Caco-2 (cell line): ENCODE measurements at regions not wholly inside any gene's neighbourhood (a gene's known extent, or its start where the extent isn't known, plus 50 kb on each side); places are given as distances from the start of the nearest gene placed in this dataset.
"Not testable (repeated sequence)": the region's sequence is repeated elsewhere in the genome, so short reads cannot be mapped to it uniquely, and the experiment has no call there.

Source experiments
- BruUV-seq: library from RNA; stranded (reverse); fragments of 400-500 nt; replicated peaks from 2 replicates; lab custom pipeline; 2021; lab: Mats Ljungman, UMichigan
- CTCF ChIA-PET: fragments of 300-600 bp; sonication (Branson Sonifier 250); formaldehyde crosslinking; loops from one replicate; lab custom pipeline; 2022; ENCODE audit warnings: antibody characterized with exemption; lab: Charles Lee
- POLR2A ChIA-PET: fragments of 300-600 bp; sonication (Branson Sonifier 250); formaldehyde crosslinking; loops from one replicate; lab custom pipeline; 2022; ENCODE audit warnings: antibody characterized with exemption; lab: Charles Lee
- DNase-seq, 2 experiments: peaks; one replicate each; pipeline versions ENCODE4 v3.0.0 to v3.0.0-alpha.2; 2020 to 2022
- H3K27me3 ChIP-seq: replicated peaks from 2 replicates; pipeline ENCODE4 v1.6.0; 2011; ENCODE audit warnings: low read length; ENCODE audit not compliant: control insufficient read depth, insufficient read depth
- H3K36me3 ChIP-seq: 2 replicates; pipeline ENCODE4 v1.5.1; 2011; ENCODE audit warnings: low read length; ENCODE audit not compliant: control insufficient read depth, insufficient read depth
- H3K4me1 ChIP-seq: fragments of 250-450 bp; sonication (Bioruptor Pico); 2 replicates; pipeline ENCODE4 v1.5.1; 2020; ENCODE audit warnings: mild to moderate bottlenecking
- H3K4me3 ChIP-seq: 2 replicates; pipeline ENCODE4 v1.5.1; 2011; ENCODE audit warnings: low read depth, mild to moderate bottlenecking, control low read depth, low read length
- H3K9me3 ChIP-seq: fragments of 250-450 bp; sonication (Bioruptor Pico); 2 replicates; pipeline ENCODE4 v1.5.1; 2020; ENCODE audit warnings: mild to moderate bottlenecking, moderate library complexity
- H3K27ac Mint-ChIP-seq: one replicate; pipeline ENCODE4 v1.8.0; 2022; ENCODE audit warnings: mixed read lengths; ENCODE audit not compliant: unreplicated experiment
- H3K27me3 Mint-ChIP-seq: one replicate; pipeline ENCODE4 v1.8.0; 2022; ENCODE audit warnings: mixed read lengths; ENCODE audit not compliant: insufficient read depth, unreplicated experiment
- H3K36me3 Mint-ChIP-seq: one replicate; pipeline ENCODE4 v1.8.0; 2022; ENCODE audit warnings: mild to moderate bottlenecking, mixed read lengths; ENCODE audit not compliant: insufficient read depth, unreplicated experiment
- H3K4me1 Mint-ChIP-seq: one replicate; pipeline ENCODE4 v1.8.0; 2022; ENCODE audit warnings: low read depth, mixed read lengths; ENCODE audit not compliant: unreplicated experiment
- H3K4me3 Mint-ChIP-seq: one replicate; pipeline ENCODE4 v1.8.0; 2022; ENCODE audit warnings: mild to moderate bottlenecking, moderate library complexity, mixed read lengths; ENCODE audit not compliant: unreplicated experiment
- H3K9me3 Mint-ChIP-seq: one replicate; pipeline ENCODE4 v1.8.0; 2022; ENCODE audit warnings: mixed read lengths; ENCODE audit not compliant: unreplicated experiment
- CTCF ChIP-seq, 2 experiments: fragments of 200-600 bp in 1 of 2; IDR thresholded peaks; 1 replicate in 1 of 2; 2 replicates in 1 of 2; pipeline versions ENCODE4 v1.5.1 to v1.8.0; 2011 to 2022; ENCODE audit warnings: antibody characterized with exemption in 1 of 2, control low read depth in 1 of 2, inconsistent platforms in 1 of 2, low read depth in 1 of 2, low read length in 1 of 2, mild to moderate bottlenecking in 1 of 2, moderate library complexity in 1 of 2; ENCODE audit not compliant: insufficient read depth in 1 of 2, severe bottlenecking in 1 of 2, unreplicated experiment in 1 of 2
- intact Hi-C: fragments of 100-400 bp; cut with micrococcal nuclease; formaldehyde crosslinking; loops from one replicate; pipeline ENCODE4 v1.10.0; 2022; ENCODE audit not compliant: unreplicated experiment

- no peaks in the 10 kb centered on the region for H3K36me3 ChIP-seq
- no peak overlapping the region for H3K4me3 ChIP-seq
- no peaks in the 10 kb centered on the region for H3K4me1 Mint-ChIP-seq
- H3K9me3 Mint-ChIP-seq = no peaks in the 10 kb centered on the region
- no TSS peak for BruUV-seq
- ChIA-PET POLR2A (no interaction called here), CTCF (interaction anchor here (0.6 kb wide), 2 partner anchors 346 to 1311 kb away, joined by 3 read pairs; no protein-coding TSS in a partner anchor)
- H3K9me3 ChIP-seq = no peaks in the 10 kb centered on the region
- H3K4me3 Mint-ChIP-seq = no peak overlapping the region
- H3K27me3 Mint-ChIP-seq = peaks cover 7% of the 10 kb centered on the region
- H3K27me3 ChIP-seq = no peaks in the 10 kb centered on the region
- TF ChIP-seq CTCF (IDR thresholded peaks at IDR 0.05; ENCODE audit: insufficient read depth in 1 of 2, low read depth in 1 of 2, low read length in 1 of 2, severe bottlenecking in 1 of 2, unreplicated experiment in 1 of 2) = peak in 1 of 2 experiments; percentile 54
- DNase-seq = peak; percentile 38 to 41
- no peaks in the 10 kb centered on the region for H3K36me3 Mint-ChIP-seq
- H3K4me1 ChIP-seq = no peaks in the 10 kb centered on the region
- H3K27ac Mint-ChIP-seq = no peak overlapping the region
- intact Hi-C loops = loop anchor here (2.0 to 5.0 kb wide), 2 partner anchors 1296 to 1312 kb away; no protein-coding TSS in a partner anchor
These were observed 1303.4 kb downstream of the PCDH9 start for GRCh38 chr13:65926750-65927171.

- H3K9me3 Mint-ChIP-seq, H3K27me3 Mint-ChIP-seq: not testable (repeated sequence)
These were observed 1307.3 kb downstream of the PCDH9 start for GRCh38 chr13:65922846-65923245.

GRCh38 chr13:65921933-65922332 is 1308.2 kb downstream of the PCDH9 start:
- H3K9me3 Mint-ChIP-seq = no peaks in the 10 kb centered on the region
- Histone ChIP-seq H3K4me3 (no peak overlapping the region), H3K9me3 (no peaks in the 10 kb centered on the region), H3K36me3 (no peaks in the 10 kb centered on the region), H3K27me3 (no peaks in the 10 kb centered on the region), H3K4me1 (no peaks in the 10 kb centered on the region)
- intact Hi-C loops = no loop called here
- H3K27ac Mint-ChIP-seq = no peak overlapping the region
- BruUV-seq = no TSS peak
- H3K27me3 Mint-ChIP-seq = no peaks in the 10 kb centered on the region
- ChIA-PET CTCF (no interaction called here), POLR2A (no interaction called here)
- no peak overlapping the region for H3K4me3 Mint-ChIP-seq
- H3K36me3 Mint-ChIP-seq = no peaks in the 10 kb centered on the region
- H3K4me1 Mint-ChIP-seq = no peaks in the 10 kb centered on the region
- DNase-seq = no peak
- TF ChIP-seq CTCF (IDR thresholded peaks at IDR 0.05; ENCODE audit: insufficient read depth in 1 of 2, low read depth in 1 of 2, low read length in 1 of 2, severe bottlenecking in 1 of 2, unreplicated experiment in 1 of 2) = no peak

More at GRCh38 chr13:65922846-65923245, 1307.3 kb downstream of the PCDH9 start:
- H3K4me1 Mint-ChIP-seq, H3K4me3 Mint-ChIP-seq, CTCF ChIA-PET, H3K36me3 Mint-ChIP-seq, H3K36me3 ChIP-seq, H3K4me3 ChIP-seq, BruUV-seq, H3K9me3 ChIP-seq, DNase-seq, intact Hi-C loops, POLR2A ChIA-PET, H3K27me3 ChIP-seq, H3K27ac Mint-ChIP-seq, H3K4me1 ChIP-seq: not testable (repeated sequence)

DNA sequence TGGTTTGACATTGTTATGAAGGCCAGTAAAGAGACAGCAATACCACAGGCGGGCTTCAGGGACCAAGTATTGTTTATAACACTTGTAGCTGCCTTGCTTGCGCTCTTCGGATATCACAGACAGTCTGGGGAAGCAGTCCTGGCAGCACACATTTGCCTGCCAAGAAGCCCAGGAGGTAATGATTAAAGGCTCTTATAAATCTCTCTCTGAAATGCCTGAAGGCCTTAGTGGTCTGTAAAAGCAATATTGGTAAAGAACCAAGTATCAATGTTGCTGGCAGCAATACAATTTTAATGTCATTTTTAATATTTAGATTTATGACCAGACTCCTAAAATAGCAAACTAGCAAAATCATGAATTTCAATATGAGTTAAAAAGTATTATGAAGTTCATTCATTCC is 1312.4 kb downstream of the PCDH9 start:
- ChIA-PET POLR2A (no interaction called here), CTCF (no interaction called here)
- H3K9me3 Mint-ChIP-seq = no peaks in the 10 kb centered on the region
- intact Hi-C loops = no loop called here
- Histone ChIP-seq H3K9me3 (no peaks in the 10 kb centered on the region), H3K4me3 (no peak overlapping the region), H3K36me3 (no peaks in the 10 kb centered on the region), H3K4me1 (no peaks in the 10 kb centered on the region), H3K27me3 (no peaks in the 10 kb centered on the region)
- H3K27ac Mint-ChIP-seq = no peak overlapping the region
- H3K4me3 Mint-ChIP-seq = no peak overlapping the region
- no peaks in the 10 kb centered on the region for H3K4me1 Mint-ChIP-seq
- no peak for TF ChIP-seq CTCF (IDR thresholded peaks at IDR 0.05; ENCODE audit: insufficient read depth in 1 of 2, low read depth in 1 of 2, low read length in 1 of 2, severe bottlenecking in 1 of 2, unreplicated experiment in 1 of 2)
- DNase-seq = no peak
- BruUV-seq = no TSS peak
- H3K36me3 Mint-ChIP-seq = no peaks in the 10 kb centered on the region
- no peaks in the 10 kb centered on the region for H3K27me3 Mint-ChIP-seq
